K562 (cell line): ENCODE measurements at regions not wholly inside any gene's neighbourhood (a gene's known extent, or its start where the extent isn't known, plus 50 kb on each side); places are given as distances from the start of the nearest gene placed in this dataset.

Source experiments
- ATAC-seq: fragments of 200-7000 bp; cut with Tn5 transposase; 3 replicates; pipeline ENCODE4 v1.9.1; 2020; ENCODE audit warnings: moderate library complexity
- BruUV-seq: library from RNA; stranded (reverse); fragments of 400-500 nt; replicated peaks from 2 replicates; lab custom pipeline; 2021; lab: Mats Ljungman, UMichigan
- CTCF ChIA-PET: fragments of 300-600 bp; formaldehyde crosslinking; extraction: SDS; loops from one replicate; lab custom pipeline; 2021; ENCODE audit warnings: low intra/inter-chr PET ratio; lab: Yijun Ruan, JAX
- POLR2A ChIA-PET: fragments of 300-600, 350-650 bp; sonication (Branson Sonifier 250); formaldehyde crosslinking; extraction: SDS; loops from one replicate; lab custom pipeline; 2021; ENCODE audit warnings: antibody characterized with exemption, inconsistent platforms; lab: Yijun Ruan, JAX
- DNase-seq, 4 experiments: peaks; one replicate each; pipeline versions ENCODE4 v3.0.0 to v3.0.0-alpha.2; 2011 to 2018; ENCODE audit warnings: low spot score in 3 of 4, mixed read lengths in 3 of 4; ENCODE audit errors: extremely low read depth in 1 of 4
- FAIRE-seq: peaks from 2 replicates; lab custom pipeline; 2011; peaks lifted over from hg19 to GRCh38; lab: Jason Lieb, UNC
- H2AFZ ChIP-seq: 2 replicates; pipeline ENCODE4 v1.6.0; 2011; ENCODE audit warnings: low read depth, low read length, control low read depth, inconsistent platforms
- H3K27ac ChIP-seq: fragments of 200-600 bp; 3 replicates; pipeline ENCODE4 v1.8.0; 2011; ENCODE audit warnings: low read depth, mild to moderate bottlenecking, control low read depth, inconsistent platforms, low read length, moderate library complexity, mixed read lengths; ENCODE audit errors: extremely low read depth
- H3K27me3 ChIP-seq, 2 experiments: fragments of 300-600 bp in 1 of 2; 2 replicates in 1 of 2; 3 replicates in 1 of 2; pipeline versions ENCODE4 v1.6.0 to v1.8.0; 2011; ENCODE audit warnings: inconsistent platforms in 2 of 2, low read length in 2 of 2, mild to moderate bottlenecking in 1 of 2, mixed read lengths in 1 of 2, moderate library complexity in 1 of 2; ENCODE audit not compliant: control insufficient read depth in 2 of 2, insufficient read depth in 2 of 2
- H3K36me3 ChIP-seq: fragments of 300-600 bp; 3 replicates; pipeline ENCODE4 v1.8.0; 2011; ENCODE audit warnings: mild to moderate bottlenecking, low read length, inconsistent platforms; ENCODE audit not compliant: control insufficient read depth, insufficient read depth
- H3K4me1 ChIP-seq, 2 experiments: fragments of 200-600 bp in 1 of 2; replicated peaks in 1 of 2; 2 replicates in 1 of 2; 3 replicates in 1 of 2; pipeline versions ENCODE4 v1.5.1 to v1.8.0; 2011; ENCODE audit warnings: inconsistent platforms in 2 of 2, low read length in 2 of 2, mild to moderate bottlenecking in 1 of 2, mixed read lengths in 1 of 2, moderate library complexity in 1 of 2; ENCODE audit not compliant: control insufficient read depth in 2 of 2, insufficient read depth in 2 of 2
- H3K4me2 ChIP-seq: 2 replicates; pipeline ENCODE4 v1.6.1; 2011; ENCODE audit warnings: low read length, control low read depth, inconsistent platforms, mixed read lengths; ENCODE audit not compliant: insufficient read depth
- H3K4me3 ChIP-seq: fragments of 200-600 bp; sonication (generic), shearing (Covaris generic); 2 replicates; pipeline ENCODE4 v1.5.1; 2016; ENCODE audit warnings: control low read depth, inconsistent platforms
- H3K79me2 ChIP-seq: fragments of 200-600 bp; 3 replicates; pipeline ENCODE4 v1.8.0; 2011; ENCODE audit warnings: low read length, inconsistent platforms; ENCODE audit not compliant: control insufficient read depth, insufficient read depth
- H3K9ac ChIP-seq, 2 experiments: 2 replicates each; pipeline versions ENCODE4 v1.6.0 to v1.6.1; 2011; ENCODE audit warnings: low read depth in 2 of 2, low read length in 2 of 2, control low read depth in 1 of 2, inconsistent platforms in 1 of 2, mild to moderate bottlenecking in 1 of 2, mixed read lengths in 1 of 2; ENCODE audit not compliant: insufficient read depth in 1 of 2
- H3K9me1 ChIP-seq: one replicate; pipeline ENCODE4 v1.6.0; 2011; ENCODE audit warnings: inconsistent platforms, mild to moderate bottlenecking, low read length, moderate library complexity; ENCODE audit not compliant: control insufficient read depth, insufficient read depth
- H3K9me3 ChIP-seq: replicated peaks from 2 replicates; pipeline ENCODE4 v1.5.1; 2011; ENCODE audit warnings: low read depth, low read length, inconsistent platforms; ENCODE audit not compliant: control insufficient read depth, insufficient read depth
- H4K20me1 ChIP-seq: replicated peaks from 2 replicates; pipeline ENCODE4 v1.6.1; 2011; ENCODE audit warnings: low read length, inconsistent platforms, mixed read lengths; ENCODE audit not compliant: control insufficient read depth, insufficient read depth
- BRF1 ChIP-seq: IDR thresholded peaks from 3 replicates; pipeline ENCODE4 v1.6.1; 2011; ENCODE audit warnings: borderline replicate concordance, mild to moderate bottlenecking; ENCODE audit not compliant: insufficient read length; ENCODE audit errors: extremely low read depth
- ETV6 ChIP-seq, 3 experiments: fragments of 150-350 bp in 1 of 3; sonication (generic) in 1 of 3; formaldehyde crosslinking in 1 of 3; IDR thresholded peaks; 2 replicates each; pipeline versions ENCODE4 v1.6.1 to v1.8.0; 2014 to 2022; ENCODE audit warnings: borderline replicate concordance in 2 of 3, low read depth in 2 of 3, antibody characterized with exemption in 1 of 3, low read length in 1 of 3, mild to moderate bottlenecking in 1 of 3, missing genetic modification reagents in 1 of 3
- GATAD2B ChIP-seq: fragments of 450-650 bp; IDR thresholded peaks from 2 replicates; pipeline ENCODE4 v1.6.1; 2017; ENCODE audit warnings: mild to moderate bottlenecking, borderline replicate concordance
- HNRNPUL1 ChIP-seq: fragments of 200-400 bp; formaldehyde crosslinking; IDR thresholded peaks from 2 replicates; pipeline ENCODE4 v1.6.1; 2017; ENCODE audit warnings: low read length
- MAFF ChIP-seq: IDR thresholded peaks from 2 replicates; pipeline ENCODE4 v1.6.1; 2012; ENCODE audit warnings: low read length, improper control_type of control experiment
- NCOA1 ChIP-seq: fragments of 450-650 bp; IDR thresholded peaks from 2 replicates; pipeline ENCODE4 v1.6.1; 2016; ENCODE audit warnings: low read depth
- SMARCC2 ChIP-seq: fragments of 450-650 bp; IDR thresholded peaks from 2 replicates; pipeline ENCODE4 v1.6.1; 2017; ENCODE audit warnings: antibody characterized with exemption, moderate library complexity, mild to moderate bottlenecking, low read depth
- ZEB2 ChIP-seq: fragments of 450-650 bp; IDR thresholded peaks from 2 replicates; pipeline ENCODE4 v1.6.1; 2016
- ZNF121 ChIP-seq: sonication (generic); formaldehyde crosslinking; conservative IDR thresholded peaks from 2 replicates; pipeline ENCODE4 v1.8.0; 2022; ENCODE audit warnings: missing genetic modification reagents
- ZNF695 ChIP-seq: fragments of 450-650 bp; formaldehyde crosslinking; IDR thresholded peaks from 2 replicates; pipeline ENCODE4 v1.4.0; 2020; ENCODE audit warnings: mild to moderate bottlenecking, moderate library complexity
- WGBS: fragments of 100-300 bp; shearing (Covaris generic); methylation state at CpG from one replicate; pipeline ENCODE4 v1.1.6; 2016; ENCODE audit warnings: low coverage, mixed read lengths; ENCODE audit not compliant: insufficient coverage; ENCODE audit errors: missing lambda C conversion rate; 5-methylcytosine and 5-hydroxymethylcytosine counted together
- in situ Hi-C: fragments of 300-500 bp; cut with MboI; formaldehyde crosslinking; loops from 4 replicates; pipeline ENCODE4 v1.15.0; 2018; ENCODE audit warnings: inconsistent platforms, mixed read lengths
- intact Hi-C: fragments of 100-400 bp; cut with micrococcal nuclease; formaldehyde crosslinking; loops from 2 replicates; pipeline ENCODE4 v1.14.2; 2022
- TF ChIP-seq, protein P1 (sequence below): sonication (generic); formaldehyde crosslinking; IDR thresholded peaks from 2 replicates; pipeline ENCODE4 v1.8.0; 2022; ENCODE audit warnings: mild to moderate bottlenecking, missing genetic modification reagents
- TF ChIP-seq, protein P2 (sequence below): sonication (generic); formaldehyde crosslinking; IDR thresholded peaks from 2 replicates; pipeline ENCODE4 v1.8.0; 2022; ENCODE audit warnings: mild to moderate bottlenecking, missing genetic modification reagents
- TF ChIP-seq, protein P3 (sequence below): sonication (generic); formaldehyde crosslinking; IDR thresholded peaks from 2 replicates; pipeline ENCODE4 v1.8.1; 2023; ENCODE audit warnings: mild to moderate bottlenecking, missing genetic modification reagents
- TF ChIP-seq, protein P4 (sequence below), 2 experiments: fragments of 200-800 bp in 1 of 2; sonication (Bioruptor generic) in 1 of 2; sonication (generic) in 1 of 2; formaldehyde crosslinking in 1 of 2; IDR thresholded peaks in 1 of 2; conservative IDR thresholded peaks in 1 of 2; 2 replicates each; pipeline versions ENCODE4 v1.5.0 to v1.6.1; 2016 to 2020; ENCODE audit warnings: missing compliant biosample characterization in 1 of 2, missing genetic modification characterization in 1 of 2, missing genetic modification reagents in 1 of 2

DNA sequence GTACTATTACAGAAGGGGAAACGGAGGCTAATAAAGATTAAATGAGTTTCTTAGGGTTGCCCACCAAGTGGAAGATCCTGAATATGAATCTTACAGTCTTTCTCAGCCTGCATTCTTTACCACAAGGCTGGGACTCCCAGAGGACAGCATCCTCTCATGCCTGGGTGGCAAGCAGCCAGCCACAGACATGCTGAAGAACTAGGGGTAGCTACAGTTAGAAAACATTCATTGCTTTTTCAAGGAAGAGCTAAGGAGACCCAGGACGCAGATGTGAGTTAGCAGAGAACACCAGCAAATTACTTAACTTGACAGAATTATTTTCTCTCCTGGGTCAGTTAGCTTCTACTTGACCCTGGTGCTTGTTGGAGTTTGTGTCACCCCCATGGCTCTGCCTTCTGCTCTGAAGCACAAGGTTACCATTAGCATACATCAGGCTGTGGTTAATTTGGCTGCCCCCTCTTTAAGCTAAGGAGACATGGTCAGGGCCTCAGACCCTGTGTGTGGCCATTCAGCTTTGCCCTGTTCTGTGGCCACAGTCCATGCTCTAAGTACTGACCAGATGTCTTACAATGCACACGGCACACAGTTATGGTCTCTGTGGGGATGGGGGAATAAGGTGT, 132.3 kb upstream of the TNP1 start:
- H3K9me3 ChIP-seq: no peaks in the 10 kb centered on the region
- no peak overlapping the region for H3K9ac ChIP-seq
- no peaks in the 10 kb centered on the region for H3K36me3 ChIP-seq
- ChIA-PET POLR2A (interaction anchor here (0.6 kb wide), 1 partner anchor 23 kb away, joined by 3 read pairs; no protein-coding TSS in a partner anchor), CTCF (no interaction called here)
- BruUV-seq: no TSS peak
- in situ Hi-C loops (loop anchor here (25.0 kb wide), 1 partner anchor 520 kb away; no protein-coding TSS in a partner anchor), intact Hi-C loops (loop anchor here (5.0 kb wide), 1 partner anchor 520 kb away; no protein-coding TSS in a partner anchor)
- peaks cover 0 to 12% of the 10 kb centered on the region in 2 experiments; a peak in 3 of 5 replicates for H3K27me3 ChIP-seq
- H4K20me1 ChIP-seq: no peaks in the 10 kb centered on the region
- ATAC-seq: no peak
- no peak for DNase-seq
- H3K79me2 ChIP-seq: no peaks in the 10 kb centered on the region
- FAIRE-seq: no peak
- no peaks in the 10 kb centered on the region for H3K9me1 ChIP-seq
- WGBS: 3% methylated on average over 3 of the region's 3 CpGs
- H3K27ac ChIP-seq: no peak overlapping the region
- no peak overlapping the region for H2AFZ ChIP-seq
- no peak overlapping the region for H3K4me3 ChIP-seq
- H3K4me2 ChIP-seq: no peak overlapping the region
- H3K4me1 ChIP-seq: peaks cover 0 to 4% of the 10 kb centered on the region in 2 experiments; a peak in 1 of 5 replicates
- TF ChIP-seq ETV6 (IDR thresholded peaks at IDR 0.05; ENCODE audit: borderline replicate concordance in 1 of 2, low read depth in 2 of 2, low read length in 1 of 2): no peak
- TF ChIP-seq ETV6 (CRISPR knock-in tag; IDR thresholded peaks at IDR 0.05; ENCODE audit: borderline replicate concordance): no peak
- TF ChIP-seq MAFF: no peak
- no peak for TF ChIP-seq SMARCC2
- TF ChIP-seq ZNF695 (CRISPR knock-in tag): no peak
- TF ChIP-seq, protein P1, sequence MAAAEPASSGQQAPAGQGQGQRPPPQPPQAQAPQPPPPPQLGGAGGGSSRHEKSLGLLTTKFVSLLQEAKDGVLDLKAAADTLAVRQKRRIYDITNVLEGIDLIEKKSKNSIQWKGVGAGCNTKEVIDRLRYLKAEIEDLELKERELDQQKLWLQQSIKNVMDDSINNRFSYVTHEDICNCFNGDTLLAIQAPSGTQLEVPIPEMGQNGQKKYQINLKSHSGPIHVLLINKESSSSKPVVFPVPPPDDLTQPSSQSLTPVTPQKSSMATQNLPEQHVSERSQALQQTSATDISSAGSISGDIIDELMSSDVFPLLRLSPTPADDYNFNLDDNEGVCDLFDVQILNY (CRISPR knock-in tag): no peak
- TF ChIP-seq NCOA1: no peak
- TF ChIP-seq, protein P2, sequence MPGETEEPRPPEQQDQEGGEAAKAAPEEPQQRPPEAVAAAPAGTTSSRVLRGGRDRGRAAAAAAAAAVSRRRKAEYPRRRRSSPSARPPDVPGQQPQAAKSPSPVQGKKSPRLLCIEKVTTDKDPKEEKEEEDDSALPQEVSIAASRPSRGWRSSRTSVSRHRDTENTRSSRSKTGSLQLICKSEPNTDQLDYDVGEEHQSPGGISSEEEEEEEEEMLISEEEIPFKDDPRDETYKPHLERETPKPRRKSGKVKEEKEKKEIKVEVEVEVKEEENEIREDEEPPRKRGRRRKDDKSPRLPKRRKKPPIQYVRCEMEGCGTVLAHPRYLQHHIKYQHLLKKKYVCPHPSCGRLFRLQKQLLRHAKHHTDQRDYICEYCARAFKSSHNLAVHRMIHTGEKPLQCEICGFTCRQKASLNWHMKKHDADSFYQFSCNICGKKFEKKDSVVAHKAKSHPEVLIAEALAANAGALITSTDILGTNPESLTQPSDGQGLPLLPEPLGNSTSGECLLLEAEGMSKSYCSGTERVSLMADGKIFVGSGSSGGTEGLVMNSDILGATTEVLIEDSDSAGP (CRISPR knock-in tag): no peak
- TF ChIP-seq, protein P3, sequence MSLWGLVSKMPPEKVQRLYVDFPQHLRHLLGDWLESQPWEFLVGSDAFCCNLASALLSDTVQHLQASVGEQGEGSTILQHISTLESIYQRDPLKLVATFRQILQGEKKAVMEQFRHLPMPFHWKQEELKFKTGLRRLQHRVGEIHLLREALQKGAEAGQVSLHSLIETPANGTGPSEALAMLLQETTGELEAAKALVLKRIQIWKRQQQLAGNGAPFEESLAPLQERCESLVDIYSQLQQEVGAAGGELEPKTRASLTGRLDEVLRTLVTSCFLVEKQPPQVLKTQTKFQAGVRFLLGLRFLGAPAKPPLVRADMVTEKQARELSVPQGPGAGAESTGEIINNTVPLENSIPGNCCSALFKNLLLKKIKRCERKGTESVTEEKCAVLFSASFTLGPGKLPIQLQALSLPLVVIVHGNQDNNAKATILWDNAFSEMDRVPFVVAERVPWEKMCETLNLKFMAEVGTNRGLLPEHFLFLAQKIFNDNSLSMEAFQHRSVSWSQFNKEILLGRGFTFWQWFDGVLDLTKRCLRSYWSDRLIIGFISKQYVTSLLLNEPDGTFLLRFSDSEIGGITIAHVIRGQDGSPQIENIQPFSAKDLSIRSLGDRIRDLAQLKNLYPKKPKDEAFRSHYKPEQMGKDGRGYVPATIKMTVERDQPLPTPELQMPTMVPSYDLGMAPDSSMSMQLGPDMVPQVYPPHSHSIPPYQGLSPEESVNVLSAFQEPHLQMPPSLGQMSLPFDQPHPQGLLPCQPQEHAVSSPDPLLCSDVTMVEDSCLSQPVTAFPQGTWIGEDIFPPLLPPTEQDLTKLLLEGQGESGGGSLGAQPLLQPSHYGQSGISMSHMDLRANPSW (CRISPR knock-in tag): no peak
- no peak for TF ChIP-seq ZEB2
- TF ChIP-seq ZNF121 (CRISPR knock-in tag): no peak
- no peak for TF ChIP-seq HNRNPUL1
- TF ChIP-seq GATAD2B: no peak
- TF ChIP-seq, protein P4, sequence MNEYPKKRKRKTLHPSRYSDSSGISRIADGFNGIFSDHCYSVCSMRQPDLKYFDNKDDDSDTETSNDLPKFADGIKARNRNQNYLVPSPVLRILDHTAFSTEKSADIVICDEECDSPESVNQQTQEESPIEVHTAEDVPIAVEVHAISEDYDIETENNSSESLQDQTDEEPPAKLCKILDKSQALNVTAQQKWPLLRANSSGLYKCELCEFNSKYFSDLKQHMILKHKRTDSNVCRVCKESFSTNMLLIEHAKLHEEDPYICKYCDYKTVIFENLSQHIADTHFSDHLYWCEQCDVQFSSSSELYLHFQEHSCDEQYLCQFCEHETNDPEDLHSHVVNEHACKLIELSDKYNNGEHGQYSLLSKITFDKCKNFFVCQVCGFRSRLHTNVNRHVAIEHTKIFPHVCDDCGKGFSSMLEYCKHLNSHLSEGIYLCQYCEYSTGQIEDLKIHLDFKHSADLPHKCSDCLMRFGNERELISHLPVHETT (CRISPR knock-in tag; conservative IDR thresholded peaks at IDR 0.05 in 1 of 2, IDR thresholded peaks at IDR 0.05 in 1 of 2): no peak
- no peak for TF ChIP-seq BRF1
